Neural progenitor cell (in vitro differentiated cells): ENCODE measurements at regions not wholly inside any gene's neighbourhood (a gene's known extent, or its start where the extent isn't known, plus 50 kb on each side); places are given as distances from the start of the nearest gene placed in this dataset.

Experiments used
- DNase-seq: peaks from one replicate; pipeline ENCODE4 v3.0.0-alpha.2; 2016; ENCODE audit warnings: low spot score
- H2AFZ ChIP-seq: fragments of 200-600 bp; sonication (generic); replicated peaks from 2 replicates; pipeline ENCODE4 v1.6.1; 2016; ENCODE audit warnings: antibody characterized with exemption
- H3F3A ChIP-seq: fragments of 200-600 bp; sonication (generic); 2 replicates; pipeline ENCODE4 v1.6.1; 2016; ENCODE audit warnings: antibody characterized with exemption, low read depth
- H3K27ac ChIP-seq: fragments of 200-600 bp; sonication (generic); 2 replicates; pipeline ENCODE4 v1.5.1; 2016; ENCODE audit warnings: mild to moderate bottlenecking
- H3K27me3 ChIP-seq: fragments of 200-600 bp; sonication (generic); 2 replicates; pipeline ENCODE4 v1.6.1; 2016; ENCODE audit warnings: mild to moderate bottlenecking, moderate library complexity
- H3K36me3 ChIP-seq: fragments of 200-600 bp; sonication (generic); 2 replicates; pipeline ENCODE4 v1.5.1; 2016
- H3K4me1 ChIP-seq: fragments of 200-600 bp; sonication (generic); 2 replicates; pipeline ENCODE4 v1.6.1; 2016; ENCODE audit warnings: mixed run types
- H3K4me2 ChIP-seq: fragments of 200-600 bp; sonication (generic); 2 replicates; pipeline ENCODE4 v1.6.1; 2016
- H3K4me3 ChIP-seq: fragments of 200-600 bp; sonication (generic); 2 replicates; pipeline ENCODE4 v1.5.1; 2016
- H3K79me2 ChIP-seq: fragments of 200-600 bp; sonication (generic); 2 replicates; pipeline ENCODE4 v1.6.1; 2016; ENCODE audit warnings: low read depth
- H3K9ac ChIP-seq: fragments of 200-600 bp; sonication (generic); 2 replicates; pipeline ENCODE4 v1.6.1; 2016
- H3K9me3 ChIP-seq: fragments of 200-600 bp; sonication (generic); 2 replicates; pipeline ENCODE4 v1.5.1; 2016; ENCODE audit warnings: low read depth
- H4K20me1 ChIP-seq: fragments of 200-600 bp; sonication (generic); 2 replicates; pipeline ENCODE4 v1.6.1; 2016; ENCODE audit warnings: low read depth
- H3K27ac Mint-ChIP-seq: 3 replicates; pipeline ENCODE4 v1.8.0; 2021; ENCODE audit warnings: mixed read lengths
- H3K27me3 Mint-ChIP-seq: 2 replicates; pipeline ENCODE4 v1.8.0; 2022; ENCODE audit warnings: low read depth, mild to moderate bottlenecking, inconsistent platforms, moderate library complexity, mixed read lengths; ENCODE audit not compliant: insufficient read depth
- H3K36me3 Mint-ChIP-seq: 3 replicates; pipeline ENCODE4 v1.8.0; 2021; ENCODE audit warnings: mixed read lengths
- H3K4me1 Mint-ChIP-seq: 3 replicates; pipeline ENCODE4 v1.8.0; 2021; ENCODE audit warnings: mixed read lengths
- H3K4me3 Mint-ChIP-seq: 3 replicates; pipeline ENCODE4 v1.8.0; 2021; ENCODE audit warnings: mild to moderate bottlenecking, moderate library complexity, mixed read lengths
- H3K9me3 Mint-ChIP-seq: 3 replicates; pipeline ENCODE4 v1.8.0; 2020; ENCODE audit warnings: mixed read lengths
- CTCF ChIP-seq: fragments of 200-600 bp; sonication (generic); IDR thresholded peaks from 2 replicates; pipeline ENCODE4 v1.5.1; 2017; ENCODE audit warnings: antibody characterized with exemption, mild to moderate bottlenecking
- EZH2 ChIP-seq: fragments of 200-600 bp; sonication (generic); IDR thresholded peaks from 2 replicates; pipeline ENCODE4 v1.6.1; 2017; ENCODE audit warnings: antibody characterized with exemption, mild to moderate bottlenecking, moderate library complexity
- EZH2phosphoT487 ChIP-seq: fragments of 200-600 bp; sonication (generic); IDR thresholded peaks from 2 replicates; pipeline ENCODE4 v1.6.1; 2017; ENCODE audit warnings: antibody characterized with exemption

- Histone ChIP-seq H3K9ac (no peak overlapping the region), H3K79me2 (no peaks in the 10 kb centered on the region), H3K4me1 (peaks cover 5% of the 10 kb centered on the region), H3K9me3 (no peaks in the 10 kb centered on the region), H3K27me3 (no peaks in the 10 kb centered on the region), H3K4me3 (no peak overlapping the region), H3F3A (no peaks in the 10 kb centered on the region), H3K4me2 (no peak overlapping the region), H3K36me3 (no peaks in the 10 kb centered on the region), H3K27ac (no peak overlapping the region), H4K20me1 (no peaks in the 10 kb centered on the region), H2AFZ (peak overlapping the region; percentile 52)
- Mint-ChIP-seq H3K27ac (no peak overlapping the region), H3K4me1 (peaks cover 4% of the 10 kb centered on the region), H3K27me3 (no peaks in the 10 kb centered on the region), H3K4me3 (no peak overlapping the region), H3K36me3 (no peaks in the 10 kb centered on the region), H3K9me3 (no peaks in the 10 kb centered on the region)
- no peak for DNase-seq
- TF ChIP-seq EZH2phosphoT487 (no peak), CTCF (no peak), EZH2 (no peak)
These were observed 826.3 kb downstream of the BCL11B start for GRCh38 chr14:98445718-98446117.

- Mint-ChIP-seq H3K27me3 (no peaks in the 10 kb centered on the region), H3K9me3 (no peaks in the 10 kb centered on the region), H3K4me3 (no peak overlapping the region), H3K36me3 (no peaks in the 10 kb centered on the region), H3K27ac (no peak overlapping the region), H3K4me1 (peaks cover 4% of the 10 kb centered on the region)
- H3K27me3 ChIP-seq = no peaks in the 10 kb centered on the region
- H3K36me3 ChIP-seq = no peaks in the 10 kb centered on the region
- no peak overlapping the region for H3K27ac ChIP-seq
- H3K79me2 ChIP-seq = no peaks in the 10 kb centered on the region
- DNase-seq = no peak
- TF ChIP-seq EZH2phosphoT487 (no peak), EZH2 (no peak), CTCF (no peak)
- no peaks in the 10 kb centered on the region for H3F3A ChIP-seq
- H3K4me2 ChIP-seq = no peak overlapping the region
- H3K9me3 ChIP-seq = no peaks in the 10 kb centered on the region
- no peak overlapping the region for H3K4me3 ChIP-seq
- H3K9ac ChIP-seq = no peak overlapping the region
- H3K4me1 ChIP-seq = peaks cover 5% of the 10 kb centered on the region
- no peak overlapping the region for H2AFZ ChIP-seq
- H4K20me1 ChIP-seq = no peaks in the 10 kb centered on the region
These were observed 825.5 kb downstream of the BCL11B start for GRCh38 chr14:98446508-98446907.

- peaks cover 4% of the 10 kb centered on the region for H3K27me3 Mint-ChIP-seq
- Histone ChIP-seq H3K4me1 (no peaks in the 10 kb centered on the region), H2AFZ (no peak overlapping the region), H3K27me3 (no peaks in the 10 kb centered on the region), H3K9ac (no peak overlapping the region), H3K4me3 (no peak overlapping the region), H3K9me3 (no peaks in the 10 kb centered on the region), H3K27ac (no peak overlapping the region), H3F3A (no peaks in the 10 kb centered on the region), H4K20me1 (no peaks in the 10 kb centered on the region), H3K4me2 (no peak overlapping the region), H3K79me2 (no peaks in the 10 kb centered on the region), H3K36me3 (no peaks in the 10 kb centered on the region)
- no peaks in the 10 kb centered on the region for H3K36me3 Mint-ChIP-seq
- TF ChIP-seq EZH2 (no peak), EZH2phosphoT487 (no peak), CTCF (no peak)
- no peak overlapping the region for H3K27ac Mint-ChIP-seq
- H3K9me3 Mint-ChIP-seq = peaks cover 3% of the 10 kb centered on the region
- H3K4me1 Mint-ChIP-seq = peaks cover 10% of the 10 kb centered on the region
- no peak for DNase-seq
- H3K4me3 Mint-ChIP-seq = no peak overlapping the region
These were observed 815.8 kb downstream of the BCL11B start for GRCh38 chr14:98456231-98456630.
